ENCODE measurements at regions not wholly inside any gene's neighbourhood (a gene's known extent, or its start where the extent isn't known, plus 50 kb on each side); places are given as distances from the start of the nearest gene placed in this dataset.

- H3K79me1 ChIP-seq (ENCODE audit: low read depth, low read length), result no peaks in the 10 kb centered on the region
- TF ChIP-seq POLR2AphosphoS5 (IDR thresholded peaks at IDR 0.05; ENCODE audit: low read depth, low read length) (no peak), KDM4A (IDR thresholded peaks at IDR 0.05; ENCODE audit: low read depth, low read length, severe bottlenecking) (no peak), RBBP5 (IDR thresholded peaks at IDR 0.05; ENCODE audit: borderline replicate concordance, low read depth, low read length) (no peak), HDAC2 (IDR thresholded peaks at IDR 0.05; ENCODE audit: borderline replicate concordance in 1 of 2, low read depth in 2 of 2, low read length in 2 of 2) (no peak), ASH2L (IDR thresholded peaks at IDR 0.05; ENCODE audit: low read length) (no peak)
- FAIRE-seq, result no peak
- H2BK20ac ChIP-seq (ENCODE audit: low read length), result no peak overlapping the region
- H2AK5ac ChIP-seq (ENCODE audit: low read depth, low read length), result no peak overlapping the region
- ChIA-PET POLR2A (ENCODE audit: partially characterized antibody) (no interaction called here), CTCF (ENCODE audit: partially characterized antibody) (interaction anchor here (1.0 kb wide), 1 partner anchor 467 kb away, joined by 3 read pairs; no protein-coding TSS in a partner anchor)
- no peak overlapping the region for H2BK12ac ChIP-seq (ENCODE audit: low read depth, low read length)
- no peak overlapping the region for H4K5ac ChIP-seq (ENCODE audit: insufficient read length, low read depth, low read length)
- H3K27me3 ChIP-seq (replicated peaks in 1 of 4; ENCODE audit: control insufficient read depth in 3 of 4, extremely low read depth in 1 of 4, insufficient read depth in 3 of 4, low read length in 3 of 4), result no peaks in the 10 kb centered on the region
- H3K9me3 ChIP-seq (ENCODE audit: insufficient read depth in 2 of 2, low read depth in 1 of 2, low read length in 1 of 2), result no peaks in the 10 kb centered on the region
- H3K9ac ChIP-seq (replicated peaks in 1 of 4; ENCODE audit: extremely low read depth in 1 of 4, low read depth in 3 of 4, low read length in 3 of 4), result no peak overlapping the region
- H4K91ac ChIP-seq (replicated peaks; ENCODE audit: insufficient read length, low read length), result no peak overlapping the region
- H3K4me2 ChIP-seq (ENCODE audit: insufficient read depth in 1 of 2, low read depth in 2 of 2, low read length in 2 of 2), result no peak overlapping the region
- 78% methylated on average over 4 of the region's 4 CpGs; no CpG with 5 or more reads in 1 of the 2 experiments for WGBS, 2 experiments (ENCODE audit: extremely low coverage in 1 of 2, insufficient coverage in 1 of 2, insufficient read length in 1 of 2, insufficient replicate concordance in 2 of 2, low coverage in 1 of 2, low lambda C conversion rate in 2 of 2, missing lambda C conversion rate in 1 of 2)
- no peak overlapping the region for H3K18ac ChIP-seq (ENCODE audit: extremely low read depth, low read length)
- H3K4ac ChIP-seq (replicated peaks; ENCODE audit: insufficient read length, low read depth, low read length), result no peak overlapping the region
- no peaks in the 10 kb centered on the region for H3K79me2 ChIP-seq (ENCODE audit: control insufficient read depth in 1 of 2, insufficient read depth in 2 of 2, low read length in 2 of 2)
- no peak overlapping the region for H2BK120ac ChIP-seq (replicated peaks; ENCODE audit: low read depth, low read length)
- no peak for DNase-seq (ENCODE audit: low read depth in 1 of 2, low spot score in 2 of 2)
- no peak overlapping the region for H2BK15ac ChIP-seq (ENCODE audit: low read length)
- H3K36me3 ChIP-seq (ENCODE audit: control insufficient read depth in 2 of 4, insufficient read depth in 4 of 4, low read length in 3 of 4), result no peaks in the 10 kb centered on the region
- H3K4me3 ChIP-seq (ENCODE audit: extremely low read depth in 1 of 4, insufficient read depth in 2 of 4, low read depth in 3 of 4, low read length in 4 of 4), result no peak overlapping the region
- H3K14ac ChIP-seq (ENCODE audit: insufficient read length), result no peak overlapping the region
- peaks cover 0 to 3% (median 1%) of the 10 kb centered on the region in 4 experiments; a peak in 2 of 7 replicates for H3K4me1 ChIP-seq (replicated peaks in 1 of 4; ENCODE audit: control insufficient read depth in 3 of 4, insufficient read depth in 4 of 4, low read length in 3 of 4)
- H3K23ac ChIP-seq (ENCODE audit: insufficient read length), result no peak overlapping the region
- H3K27ac ChIP-seq (ENCODE audit: low read depth, low read length), result no peak overlapping the region
- no peak overlapping the region for H3K56ac ChIP-seq (replicated peaks; ENCODE audit: insufficient read length, low read depth, low read length)
- H2BK5ac ChIP-seq (ENCODE audit: low read depth, low read length), result no peak overlapping the region
- no peak overlapping the region for H4K8ac ChIP-seq (ENCODE audit: extremely low read depth, insufficient read depth, low read length)
- H4K20me1 ChIP-seq (replicated peaks in 1 of 2; ENCODE audit: control insufficient read depth in 1 of 2, insufficient read depth in 2 of 2, low read length in 2 of 2), result no peaks in the 10 kb centered on the region
- no peaks in the 10 kb centered on the region for H3K23me2 ChIP-seq (ENCODE audit: low read depth, low read length)
- no peak overlapping the region for H2AFZ ChIP-seq (ENCODE audit: low read length)
Observed at GRCh38 chr9:106753155-106753671, 109.8 kb upstream of the ZNF462 start.

Data from H1 (cell line).